Stomach (tissue), 8 donors: ENCODE measurements at regions not wholly inside any gene's neighbourhood (a gene's known extent, or its start where the extent isn't known, plus 50 kb on each side); places are given as distances from the start of the nearest gene placed in this dataset.

Experiments
- DNase-seq, 2 donors: peaks; one replicate each; pipeline versions ENCODE4 v3.0.0 to v3.0.0-alpha.2; 2013 to 2019
- H3K27ac ChIP-seq, 5 donors: fragments of 200-600 bp in 4 of 5; sonication (generic) in 4 of 5; one replicate each; pipeline ENCODE4 v1.5.1; 2013 to 2019; ENCODE audit warnings: mild to moderate bottlenecking in 1 of 5, moderate library complexity in 1 of 5
- H3K27me3 ChIP-seq, 3 donors: fragments of 200-600 bp; sonication (generic); one replicate each; pipeline ENCODE4 v1.5.1; 2017 to 2019; ENCODE audit warnings: mixed run types in 1 of 3
- H3K36me3 ChIP-seq, 4 donors: fragments of 200-600 bp; sonication (generic); 1 replicate in 3 of 4; 2 replicates in 1 of 4; pipeline ENCODE4 v1.5.1; 2016 to 2019
- H3K4me1 ChIP-seq, 4 donors: fragments of 200-600 bp; sonication (generic); one replicate each; pipeline ENCODE4 v1.5.1; 2016 to 2019
- H3K4me3 ChIP-seq, 4 donors: fragments of 200-600 bp; sonication (generic) in 3 of 4; one replicate each; pipeline ENCODE4 v1.5.1; 2016 to 2019; ENCODE audit warnings: mild to moderate bottlenecking in 1 of 4
- H3K9me3 ChIP-seq, 4 donors: fragments of 200-600 bp; sonication (generic); one replicate each; pipeline ENCODE4 v1.5.1; 2016 to 2019
- EP300 ChIP-seq: sonication (generic); formaldehyde crosslinking; IDR thresholded peaks from one replicate; pipeline ENCODE4 v1.6.1; 2017; ENCODE audit warnings: antibody characterized with exemption
- POLR2A ChIP-seq, 4 donors: fragments of 450-650 bp; IDR thresholded peaks; one replicate each; pipeline ENCODE4 v1.6.1; 2016; ENCODE audit warnings: antibody characterized with exemption in 4 of 4, control low read depth in 2 of 4, mild to moderate bottlenecking in 1 of 4, moderate library complexity in 1 of 4
- POLR2AphosphoS5 ChIP-seq, 3 donors: sonication (generic); formaldehyde crosslinking; IDR thresholded peaks; one replicate each; pipeline ENCODE4 v1.6.1; 2016; ENCODE audit warnings: antibody characterized with exemption in 3 of 3
- WGBS, 5 donors: extraction: QIAGEN DNeasy Blood & Tissue Kit in 3 of 5; methylation state at CpG; one replicate each; pipeline versions ENCODE4 v1.1.5 to v1.1.7; 2013 to 2018; 5-methylcytosine and 5-hydroxymethylcytosine counted together
- intact Hi-C: fragments of 100-400 bp; cut with DNase I; formaldehyde crosslinking; loops from one replicate; pipeline ENCODE4 v1.15.1; 2023; ENCODE audit warnings: low total_unique reads
- TF ChIP-seq, protein P1 (sequence below), 7 experiments: fragments of 450-650 bp in 4 of 7; fragments of 200-600 bp in 3 of 7; sonication (generic) in 3 of 7; IDR thresholded peaks; one replicate each; pipeline ENCODE4 v1.5.1; 2016 to 2019; ENCODE audit warnings: antibody characterized with exemption in 7 of 7, control low read depth in 2 of 7, mild to moderate bottlenecking in 1 of 7
- donor health status: healthy with polysubstance abuse.
- donor health status: Bipolar disorder and iron deficiency.
- donor health status: healthy.

GRCh38 chr10:130453721-130454542, 317.7 kb downstream of the GLRX3 start:
- Histone ChIP-seq H3K36me3 (no peaks in the 10 kb centered on the region), H3K4me3 (no peak overlapping the region), H3K4me1 (no peaks in the 10 kb centered on the region), H3K27ac (no peak overlapping the region), H3K9me3 (peaks cover 0 to 8% (median under 1%) of the 10 kb centered on the region in 4 donors), H3K27me3 (peaks cover 0 to 43% (median 0%) of the 10 kb centered on the region in 3 donors)
- DNase-seq = no peak
- intact Hi-C loops = no loop called here
- 73 to 88% (median 78%) methylated on average over 9 to 17 of the region's 17 CpGs for WGBS, 5 donors
- no peak for TF ChIP-seq POLR2A (IDR thresholded peaks at IDR 0.05)
- no peak for TF ChIP-seq POLR2AphosphoS5 (IDR thresholded peaks at IDR 0.05)
- TF ChIP-seq, protein P1, sequence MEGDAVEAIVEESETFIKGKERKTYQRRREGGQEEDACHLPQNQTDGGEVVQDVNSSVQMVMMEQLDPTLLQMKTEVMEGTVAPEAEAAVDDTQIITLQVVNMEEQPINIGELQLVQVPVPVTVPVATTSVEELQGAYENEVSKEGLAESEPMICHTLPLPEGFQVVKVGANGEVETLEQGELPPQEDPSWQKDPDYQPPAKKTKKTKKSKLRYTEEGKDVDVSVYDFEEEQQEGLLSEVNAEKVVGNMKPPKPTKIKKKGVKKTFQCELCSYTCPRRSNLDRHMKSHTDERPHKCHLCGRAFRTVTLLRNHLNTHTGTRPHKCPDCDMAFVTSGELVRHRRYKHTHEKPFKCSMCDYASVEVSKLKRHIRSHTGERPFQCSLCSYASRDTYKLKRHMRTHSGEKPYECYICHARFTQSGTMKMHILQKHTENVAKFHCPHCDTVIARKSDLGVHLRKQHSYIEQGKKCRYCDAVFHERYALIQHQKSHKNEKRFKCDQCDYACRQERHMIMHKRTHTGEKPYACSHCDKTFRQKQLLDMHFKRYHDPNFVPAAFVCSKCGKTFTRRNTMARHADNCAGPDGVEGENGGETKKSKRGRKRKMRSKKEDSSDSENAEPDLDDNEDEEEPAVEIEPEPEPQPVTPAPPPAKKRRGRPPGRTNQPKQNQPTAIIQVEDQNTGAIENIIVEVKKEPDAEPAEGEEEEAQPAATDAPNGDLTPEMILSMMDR (IDR thresholded peaks at IDR 0.05) = no peak
- no peak for TF ChIP-seq EP300

GRCh38 chr10:130454543-130455000, 318.4 kb downstream of the GLRX3 start:
- Histone ChIP-seq H3K9me3 (peaks cover 0 to 8% (median 2%) of the 10 kb centered on the region in 4 donors), H3K4me3 (no peak overlapping the region), H3K27me3 (peaks cover 0 to 43% (median 0%) of the 10 kb centered on the region in 3 donors), H3K4me1 (no peaks in the 10 kb centered on the region), H3K27ac (no peak overlapping the region), H3K36me3 (no peaks in the 10 kb centered on the region)
- WGBS, 5 donors = 83 to 88% (median 86%) methylated on average over 6 to 7 of the region's 7 CpGs
- intact Hi-C loops = no loop called here
- no peak for DNase-seq
- no peak for TF ChIP-seq EP300
- TF ChIP-seq, protein P1 (IDR thresholded peaks at IDR 0.05) = no peak
- no peak for TF ChIP-seq POLR2AphosphoS5 (IDR thresholded peaks at IDR 0.05)
- no peak for TF ChIP-seq POLR2A (IDR thresholded peaks at IDR 0.05)

GRCh38 chr10:130455111-130455695, 319.0 kb downstream of the GLRX3 start:
- no peak overlapping the region for H3K4me3 ChIP-seq
- H3K27ac ChIP-seq = no peak overlapping the region
- H3K36me3 ChIP-seq = no peaks in the 10 kb centered on the region
- no peaks in the 10 kb centered on the region for H3K4me1 ChIP-seq
- DNase-seq = no peak
- intact Hi-C loops = no loop called here
- WGBS, 5 donors = 61 to 80% (median 73%) methylated on average over 8 to 9 of the region's 9 CpGs
- TF ChIP-seq, protein P1 (IDR thresholded peaks at IDR 0.05) = no peak
- no peak for TF ChIP-seq POLR2AphosphoS5 (IDR thresholded peaks at IDR 0.05)
- no peak for TF ChIP-seq POLR2A (IDR thresholded peaks at IDR 0.05)
- no peak for TF ChIP-seq EP300
- peaks cover 0 to 8% (median 3%) of the 10 kb centered on the region in 4 donors for H3K9me3 ChIP-seq
- H3K27me3 ChIP-seq = peaks cover 0 to 43% (median 0%) of the 10 kb centered on the region in 3 donors

GRCh38 chr10:130455791-130456190, 319.6 kb downstream of the GLRX3 start:
- intact Hi-C loops = no loop called here
- no peak overlapping the region for H3K4me3 ChIP-seq
- WGBS, 5 donors = 81 to 93% (median 89%) methylated on average over 7 of the region's 7 CpGs

More at GRCh38 chr10:130455791-130456190, 319.6 kb downstream of the GLRX3 start:
- Histone ChIP-seq H3K4me1 (no peaks in the 10 kb centered on the region), H3K36me3 (no peaks in the 10 kb centered on the region), H3K27ac (no peak overlapping the region), H3K9me3 (peaks cover 0 to 8% (median 4%) of the 10 kb centered on the region in 4 donors), H3K27me3 (peaks cover 0 to 43% (median 0%) of the 10 kb centered on the region in 3 donors)
- no peak for TF ChIP-seq EP300
- no peak for TF ChIP-seq POLR2AphosphoS5 (IDR thresholded peaks at IDR 0.05)
- TF ChIP-seq, protein P1 (IDR thresholded peaks at IDR 0.05) = no peak
- no peak for TF ChIP-seq POLR2A (IDR thresholded peaks at IDR 0.05)
- DNase-seq = no peak
